NOMO-1 treated with dmso at 0.1 percent for 144 hours (cell line): ENCODE measurements at regions not wholly inside any gene's neighbourhood (a gene's known extent, or its start where the extent isn't known, plus 50 kb on each side); places are given as distances from the start of the nearest gene placed in this dataset.

Source experiments
- DNase-seq: peaks from one replicate; lab custom pipeline; 2025; ENCODE audit not compliant: unreplicated experiment; lab: John Stamatoyannopoulos, UW

DNA sequence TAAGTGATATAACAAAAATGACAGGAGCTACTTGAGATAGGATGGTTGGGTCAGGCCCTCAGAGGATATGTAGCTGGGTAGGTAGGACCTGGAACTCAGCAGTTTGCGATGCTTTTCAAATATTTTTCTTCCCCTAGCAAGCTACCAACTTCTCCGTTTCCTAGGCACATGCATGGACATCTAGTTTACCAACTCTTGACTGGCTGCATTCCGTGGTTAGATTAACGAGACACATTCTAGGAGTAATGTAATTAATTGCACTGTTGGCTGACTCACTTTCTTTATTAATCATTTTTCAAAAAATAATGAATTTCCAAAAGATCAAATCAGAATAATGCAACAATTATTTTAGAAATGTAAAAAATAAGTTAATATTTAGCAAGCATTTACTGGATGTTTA lies 95.9 kb downstream of the MACIR start:
- DNase-seq, result no peak

DNA sequence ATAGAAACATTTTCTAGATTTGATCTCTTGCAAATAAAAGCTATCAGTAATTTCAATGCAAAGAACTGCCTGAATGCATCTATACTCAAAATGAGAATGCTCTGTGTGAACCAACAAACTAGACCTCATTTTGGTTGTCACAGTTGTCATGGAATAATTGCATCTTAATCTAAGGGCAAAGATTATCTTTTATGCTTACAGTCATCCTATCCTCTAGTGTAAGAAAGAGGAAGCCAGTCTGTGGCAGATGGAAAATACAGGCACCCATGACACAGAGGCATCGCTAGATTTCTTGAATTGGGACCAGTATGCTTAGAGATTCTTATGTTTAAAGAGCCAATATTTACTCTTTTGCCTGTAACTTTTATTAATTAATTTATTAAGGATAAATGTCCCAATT lies 95.0 kb downstream of the MACIR start:
- no peak for DNase-seq

DNA sequence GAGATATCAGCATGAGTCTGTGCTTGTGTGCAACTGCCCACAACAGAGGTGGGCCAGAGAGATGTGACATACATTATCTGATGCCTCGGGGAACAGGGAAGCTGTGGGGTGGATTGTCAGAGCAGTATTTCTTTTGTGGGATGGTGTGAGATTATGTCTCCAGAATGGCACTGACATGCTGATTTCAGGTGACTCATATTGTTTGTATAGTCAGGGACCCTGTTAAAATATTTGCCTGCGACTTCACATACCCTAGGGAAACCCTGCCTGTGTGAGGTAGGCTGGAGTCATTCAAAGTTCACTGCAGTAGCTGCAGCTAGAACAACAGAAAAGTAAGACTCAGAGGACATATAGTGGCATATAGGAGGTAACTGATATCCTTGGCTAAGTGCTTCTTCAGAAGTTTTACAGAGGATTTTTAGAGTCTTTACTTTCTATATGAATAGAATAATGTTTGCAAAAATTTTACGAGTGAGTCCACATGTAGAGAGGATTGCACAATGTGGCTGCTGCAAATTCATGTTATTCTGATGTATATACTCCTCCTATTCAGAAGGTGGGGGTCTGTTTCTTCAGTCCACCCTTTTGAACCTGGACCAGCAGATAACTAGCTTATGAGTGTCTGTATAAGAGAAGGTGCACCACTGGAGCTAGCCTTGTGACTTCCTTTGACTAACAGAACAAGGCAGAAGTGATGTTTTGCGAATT lies 89.3 kb downstream of the MACIR start:
- no peak for DNase-seq

DNA sequence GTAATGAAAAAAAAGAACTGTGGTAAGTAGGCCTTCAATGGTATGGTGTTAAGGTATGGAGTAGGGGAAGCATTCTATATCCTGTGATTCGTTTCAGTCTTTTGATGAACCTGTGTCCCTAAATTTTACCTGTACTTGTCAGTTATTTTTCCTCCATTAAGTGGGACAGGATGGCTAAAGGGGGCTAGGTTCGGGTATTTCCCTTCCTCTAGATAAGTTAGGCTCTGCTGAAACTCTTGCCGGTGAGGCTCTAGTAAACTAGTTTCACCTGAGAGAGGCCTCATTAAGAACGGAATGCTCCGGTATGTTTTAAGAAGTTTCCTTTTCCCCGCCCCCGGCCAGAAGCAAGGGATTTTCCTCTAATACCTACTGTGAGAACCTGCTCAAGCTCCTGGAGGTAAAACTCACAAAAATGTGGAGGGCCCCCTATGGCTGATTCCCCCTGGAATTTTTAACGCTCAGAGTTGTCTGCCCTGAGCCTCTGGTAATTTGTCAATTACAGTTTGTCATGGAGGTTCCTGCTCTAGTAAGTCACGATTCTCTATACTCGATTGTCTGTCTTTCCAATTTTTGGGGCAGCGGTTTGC lies 87.7 kb downstream of the MACIR start:
- no peak for DNase-seq

DNA sequence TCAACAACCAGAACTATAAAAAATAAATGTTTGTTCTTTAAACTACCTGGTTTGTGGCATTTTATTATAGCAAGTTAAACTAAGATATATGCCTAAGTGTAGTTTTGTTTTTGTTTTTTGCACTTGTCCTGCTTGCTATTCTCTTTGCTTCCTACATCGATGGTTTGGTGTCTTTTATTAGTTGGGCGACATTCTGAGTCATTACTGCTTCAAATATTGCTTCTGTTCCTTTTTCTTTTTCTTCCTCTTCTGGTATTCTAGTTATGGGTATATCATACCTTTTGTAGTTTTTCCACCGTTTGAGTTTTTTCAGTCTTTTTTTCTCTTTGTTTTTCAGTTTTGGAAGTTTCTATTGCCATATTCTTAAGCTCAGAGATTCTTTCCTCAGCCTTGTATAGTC lies 86.9 kb downstream of the MACIR start:
- no peak for DNase-seq

DNA sequence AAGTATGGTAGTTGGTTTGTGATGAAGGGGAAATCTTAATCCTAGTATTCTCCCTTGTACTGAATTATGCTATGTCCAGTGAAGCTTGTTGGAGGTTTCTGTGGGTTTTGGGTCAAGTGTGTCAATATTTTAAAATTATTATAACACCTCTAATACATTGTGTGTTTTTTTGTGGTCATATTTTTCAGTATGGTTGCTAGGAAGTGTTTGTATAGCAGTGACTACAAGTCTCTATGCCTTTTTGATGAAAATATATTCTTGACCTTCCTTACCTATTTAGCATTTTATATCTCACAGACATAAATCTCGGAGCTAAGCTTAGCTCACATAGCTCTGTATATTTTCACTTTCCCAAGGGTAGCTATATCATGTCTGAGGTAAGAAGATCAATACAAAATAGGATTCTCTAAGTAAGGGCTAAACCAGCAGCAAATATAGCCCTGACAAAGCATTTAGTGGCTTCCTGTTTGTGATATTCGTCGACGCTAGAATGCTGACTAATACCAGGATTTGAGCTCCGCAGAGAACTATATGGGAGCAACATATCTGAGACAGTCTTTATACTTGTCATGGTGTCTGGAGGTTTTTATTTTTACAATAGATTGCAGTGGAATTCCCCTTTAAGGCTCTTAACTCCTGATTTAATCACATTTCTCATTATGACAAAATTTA lies 82.3 kb downstream of the MACIR start:
- no peak for DNase-seq

DNA sequence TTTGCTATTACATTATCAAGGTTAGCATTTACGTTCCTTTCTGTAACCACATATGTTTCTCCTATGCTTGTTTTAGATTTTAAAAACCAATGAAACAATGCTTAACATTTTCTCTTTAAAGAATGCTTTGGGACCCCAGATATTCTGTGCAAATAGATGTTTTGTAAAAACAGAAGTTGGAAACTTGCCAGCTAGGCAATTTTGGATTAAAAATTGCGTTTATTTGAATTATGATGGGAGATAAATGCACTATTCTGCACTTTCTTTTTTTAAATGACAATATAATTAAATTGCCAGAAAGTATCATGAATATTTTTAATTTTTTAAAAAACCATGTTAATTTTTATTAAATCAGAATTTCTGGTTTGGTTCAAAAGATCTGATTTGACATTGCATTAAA lies 81.6 kb downstream of the MACIR start:
- no peak for DNase-seq

DNA sequence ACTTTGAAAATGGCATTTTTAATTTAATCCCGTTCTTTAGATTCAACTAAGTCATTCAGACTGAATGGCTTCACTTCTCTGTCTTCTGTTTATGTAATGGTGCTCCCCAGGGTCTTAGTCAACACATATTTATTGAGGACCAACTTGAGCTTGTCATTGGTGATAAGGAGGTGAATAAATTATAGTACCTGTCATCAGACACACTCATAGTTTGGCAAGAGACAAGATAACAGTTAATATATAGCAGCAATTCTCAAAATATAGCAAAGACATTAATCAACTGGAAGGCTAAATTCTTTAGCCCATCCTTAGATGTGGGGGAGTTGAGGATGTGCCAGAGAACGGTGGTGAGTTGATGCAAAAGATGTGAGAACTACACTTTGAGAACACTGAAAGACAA lies 78.4 kb downstream of the MACIR start:
- DNase-seq, result no peak

DNA sequence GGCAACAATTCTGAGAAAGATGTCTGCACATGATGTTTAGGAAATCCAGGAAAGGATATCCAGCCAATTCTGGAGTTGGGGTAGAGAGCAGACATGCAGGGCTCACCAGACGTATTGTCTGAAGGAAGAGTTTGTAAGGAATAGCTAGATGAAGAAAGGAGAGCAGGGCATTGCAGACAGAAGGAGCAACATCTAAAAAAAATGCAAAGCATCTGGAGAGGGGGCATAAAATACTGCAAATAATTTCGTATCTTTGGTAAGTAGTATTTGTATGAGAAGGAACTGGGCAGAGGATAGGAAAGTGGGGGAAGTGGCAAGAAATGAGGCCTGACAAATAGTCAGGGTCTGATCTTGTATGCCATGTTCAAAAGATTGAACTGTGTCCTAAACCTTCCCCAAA lies 74.8 kb downstream of the MACIR start:
- DNase-seq, result no peak

DNA sequence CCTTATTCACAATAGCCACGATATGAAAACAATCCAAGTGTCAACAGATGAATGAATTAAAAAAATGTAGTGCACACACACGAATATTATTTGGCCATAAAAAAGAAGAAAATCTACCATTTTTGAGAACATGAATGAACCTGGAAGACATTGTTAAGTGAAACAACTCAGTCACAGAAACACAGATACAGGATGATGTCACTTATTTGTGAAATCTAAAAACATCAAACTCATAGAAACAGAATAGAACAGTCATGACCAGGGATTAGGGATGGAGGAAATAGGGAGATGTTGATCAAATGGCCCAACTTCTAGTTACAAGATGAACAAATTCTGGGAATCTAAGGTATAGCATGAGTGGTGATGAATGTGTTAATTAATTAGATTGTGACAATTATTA lies 72.3 kb downstream of the MACIR start:
- no peak for DNase-seq
